GM19351 (cell line): ENCODE measurements at regions not wholly inside any gene's neighbourhood (a gene's known extent, or its start where the extent isn't known, plus 50 kb on each side); places are given as distances from the start of the nearest gene placed in this dataset.

ENCODE experiments used
- ATAC-seq: cut with Tn5 transposase; IDR thresholded peaks from one replicate; pipeline ENCODE4 v1.9.1; 2021; ENCODE audit warnings: mild to moderate bottlenecking, moderate library complexity; ENCODE audit not compliant: unreplicated experiment

- no peak for ATAC-seq
Measured at GRCh38 chr15:96514607-96515285, 184.2 kb downstream of the NR2F2 start.

- no peak for ATAC-seq
Measured at GRCh38 chr15:96515371-96515770, 184.9 kb downstream of the NR2F2 start.

GRCh38 chr15:96521386-96521785 is 190.9 kb downstream of the NR2F2 start:
- no peak for ATAC-seq

- no peak for ATAC-seq
Measured at GRCh38 chr15:96524676-96525417, 194.3 kb downstream of the NR2F2 start.

DNA sequence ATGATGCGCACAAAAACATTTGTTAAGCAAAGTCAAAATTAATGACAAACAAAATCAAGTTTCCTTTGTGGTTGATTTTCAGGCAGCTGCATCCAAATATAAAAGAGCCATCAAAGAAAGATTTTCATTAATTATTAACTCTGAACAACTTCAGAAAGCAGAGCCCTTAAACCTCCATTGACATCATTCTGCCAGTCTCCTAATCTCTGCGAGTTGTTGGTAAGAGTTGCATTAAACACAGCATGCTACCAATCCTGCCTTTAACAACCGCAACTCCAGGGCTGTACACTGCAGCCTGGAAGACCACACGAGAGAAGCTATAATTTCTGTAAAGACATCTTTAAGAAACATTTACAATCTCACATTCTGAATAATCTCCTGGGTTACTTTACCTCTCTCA is 204.6 kb downstream of the NR2F2 start:
- no peak for ATAC-seq

GRCh38 chr15:96538491-96538890 is 208.0 kb downstream of the NR2F2 start:
- no peak for ATAC-seq

DNA sequence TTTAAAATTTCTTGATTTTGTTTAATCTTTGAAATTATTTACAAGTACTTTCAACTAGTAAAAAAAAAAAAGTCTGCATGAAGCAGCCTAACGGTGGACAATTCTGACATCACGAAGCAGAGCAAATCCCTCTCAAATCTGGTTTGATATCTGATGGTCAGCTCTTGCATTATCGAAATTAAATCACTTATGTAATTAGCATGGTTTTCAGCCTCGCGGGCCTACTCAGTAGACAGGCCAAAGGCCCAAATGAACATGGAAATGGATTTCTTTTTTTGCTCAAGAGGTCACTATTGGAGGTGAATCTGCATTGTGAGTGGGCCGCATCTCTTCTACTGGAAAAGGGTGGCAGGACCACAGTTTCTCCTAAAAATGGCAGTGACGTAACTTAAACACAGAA is 209.8 kb downstream of the NR2F2 start:
- ATAC-seq = no peak

DNA sequence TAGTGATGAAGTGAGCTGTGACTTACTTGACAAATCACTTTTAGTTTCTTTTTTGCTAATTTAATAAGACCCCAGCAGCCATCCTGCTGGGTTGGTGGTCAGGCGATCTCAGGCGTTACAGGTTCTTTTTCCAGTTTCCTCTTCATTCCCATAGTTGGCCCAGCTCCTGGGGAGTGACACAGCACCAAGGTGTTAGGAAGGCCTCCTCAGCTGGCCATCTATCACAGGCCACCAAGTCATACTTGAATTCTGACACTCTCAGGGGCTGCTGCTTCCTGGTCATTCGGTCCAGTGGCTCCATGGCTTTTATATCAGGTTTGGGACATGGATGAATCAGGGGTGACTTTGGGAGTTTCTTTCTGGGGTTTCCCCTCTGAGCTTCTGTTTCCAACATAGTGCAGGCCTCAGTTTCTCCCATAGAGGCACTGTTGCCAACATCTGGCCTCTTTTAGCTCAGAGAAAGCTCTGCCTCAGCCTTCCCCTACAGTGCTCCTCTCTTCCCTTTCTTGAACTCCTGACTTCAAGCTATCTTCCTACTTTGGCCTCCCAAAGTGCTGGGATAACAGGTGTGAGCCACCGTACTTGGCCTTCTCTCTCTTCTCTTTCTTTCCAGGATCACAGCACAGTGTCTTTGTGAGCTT is 211.8 kb downstream of the NR2F2 start:
- no peak for ATAC-seq

DNA sequence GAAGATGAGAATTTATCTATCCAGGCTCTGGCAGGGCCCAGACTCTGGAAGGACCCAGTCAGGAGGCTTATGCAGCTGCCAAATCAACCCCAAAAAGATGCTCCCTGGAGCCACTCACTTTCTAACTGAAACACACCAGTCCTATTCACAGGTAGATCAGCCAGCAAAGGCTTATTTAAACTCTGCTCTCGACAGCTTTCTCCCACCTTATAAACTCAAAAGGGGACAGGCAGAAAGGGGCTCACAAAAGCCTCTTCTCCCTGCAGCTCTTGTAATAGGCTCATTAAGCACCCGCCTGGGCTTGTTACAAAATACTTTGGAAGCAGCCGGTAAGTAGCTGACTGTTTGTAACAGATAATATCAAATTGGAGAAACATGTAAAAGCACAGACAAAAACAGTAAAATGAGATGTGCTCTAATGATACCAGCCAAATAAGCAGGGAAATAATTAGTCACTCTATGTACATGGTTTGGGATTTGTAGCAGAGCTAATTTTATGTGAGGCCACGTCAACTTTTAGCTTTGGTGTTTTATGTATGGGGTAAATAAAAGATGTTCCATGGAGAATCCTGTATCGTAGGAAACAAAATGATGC is 213.8 kb downstream of the NR2F2 start:
- no peak for ATAC-seq

- no peak for ATAC-seq
Measured at GRCh38 chr15:96549136-96549535, 218.6 kb downstream of the NR2F2 start.

GRCh38 chr15:96551196-96551595 is 220.7 kb downstream of the NR2F2 start:
- ATAC-seq = no peak

- no peak for ATAC-seq
Measured at GRCh38 chr15:96551722-96552121, 221.2 kb downstream of the NR2F2 start.

GRCh38 chr15:96553006-96553405 is 222.5 kb downstream of the NR2F2 start:
- ATAC-seq = no peak

DNA sequence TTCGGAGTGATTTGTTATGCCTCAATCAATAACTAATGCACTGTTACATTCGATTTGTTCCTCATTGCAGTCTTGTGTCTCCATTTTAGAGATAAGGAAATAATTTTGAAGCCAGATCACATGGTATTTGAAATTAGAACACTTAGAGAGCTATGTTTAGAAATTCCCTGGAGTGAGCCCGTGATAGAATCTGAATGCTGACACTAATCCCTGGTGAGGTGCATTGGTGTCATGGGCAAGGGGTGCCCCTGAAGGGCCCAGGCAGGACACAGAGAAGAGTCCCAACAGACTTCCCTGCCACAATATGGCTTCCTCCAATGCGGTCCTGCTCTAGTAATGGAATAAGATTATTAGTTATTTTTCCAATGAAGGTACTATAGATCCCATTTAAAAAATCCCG is 223.0 kb downstream of the NR2F2 start:
- ATAC-seq = no peak

GRCh38 chr15:96553931-96554330 is 223.4 kb downstream of the NR2F2 start:
- ATAC-seq = no peak

DNA sequence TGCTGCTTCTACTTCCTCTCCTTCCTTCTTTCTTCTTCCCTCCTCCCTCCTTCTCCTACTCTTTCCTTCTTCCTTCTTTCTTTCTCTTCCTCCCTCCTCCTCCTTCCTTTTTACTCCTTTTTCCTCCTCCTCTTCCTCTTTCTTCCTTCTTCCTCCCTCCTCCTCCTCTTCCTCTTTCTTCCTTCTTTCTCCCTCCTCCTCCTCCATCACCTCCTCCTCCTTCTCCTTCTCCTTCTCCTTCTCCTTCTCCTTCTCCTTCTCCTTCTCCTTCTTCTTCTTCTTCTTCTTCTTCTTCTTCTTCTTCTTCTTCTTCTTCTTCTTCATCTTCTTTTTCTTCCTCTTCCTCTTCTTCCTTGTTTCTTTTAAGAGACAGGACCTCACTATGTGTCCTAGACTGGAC is 224.0 kb downstream of the NR2F2 start:
- ATAC-seq = no peak

- ATAC-seq = no peak
Measured at GRCh38 chr15:96559087-96559486, 228.6 kb downstream of the NR2F2 start.

DNA sequence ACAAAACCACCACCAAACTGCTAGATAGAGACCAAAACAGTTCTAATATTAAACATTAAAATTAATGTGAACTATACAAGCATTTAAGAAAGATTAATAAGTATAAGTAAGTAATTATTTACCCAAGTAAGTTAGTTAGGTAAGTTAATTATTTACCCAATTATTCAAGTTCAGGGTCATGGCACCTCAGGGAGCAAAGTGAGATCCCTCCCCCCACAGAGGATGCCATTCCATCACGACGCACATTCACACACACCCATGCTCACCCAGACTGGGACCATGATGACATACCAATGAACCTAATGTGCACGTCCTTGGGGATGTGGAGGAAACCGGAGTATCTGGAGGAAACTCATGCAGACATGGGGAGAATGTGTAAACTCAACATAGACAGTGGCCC is 229.1 kb downstream of the NR2F2 start:
- ATAC-seq = no peak

DNA sequence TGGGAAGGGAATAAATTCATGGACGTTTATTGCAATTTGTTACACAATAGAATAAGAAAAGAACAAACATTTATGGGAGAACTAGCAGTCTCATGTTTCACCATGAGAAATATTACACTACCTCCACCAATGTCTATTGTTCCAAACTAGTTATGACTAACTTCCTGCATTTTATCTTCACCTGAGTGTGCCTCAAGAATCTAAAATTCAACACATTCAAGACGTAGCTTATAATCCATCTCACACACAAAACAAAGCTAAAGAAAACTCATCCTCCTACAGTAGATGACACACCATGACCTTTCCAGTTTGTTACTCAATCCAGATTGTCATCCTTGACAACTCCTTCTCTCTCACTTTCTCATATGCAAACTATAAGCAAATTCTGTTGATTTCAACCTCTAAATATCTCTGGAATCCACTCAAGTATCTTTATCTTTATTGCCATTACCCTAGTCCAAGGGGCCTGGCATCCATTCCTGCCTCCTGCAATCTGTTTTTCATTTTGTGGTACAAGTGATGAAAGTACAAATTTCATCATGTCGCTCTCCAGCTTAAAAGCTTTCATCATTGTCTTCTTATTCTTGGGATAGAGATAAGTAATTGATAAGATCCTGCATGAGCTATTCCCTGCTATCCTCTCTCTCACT is 229.9 kb downstream of the NR2F2 start:
- ATAC-seq = no peak

GRCh38 chr15:96561593-96561992 is 231.1 kb downstream of the NR2F2 start:
- no peak for ATAC-seq

- ATAC-seq = no peak
Measured at GRCh38 chr15:96564546-96564945, 234.0 kb downstream of the NR2F2 start.
